PC-9 (cell line): ENCODE measurements at regions not wholly inside any gene's neighbourhood (a gene's known extent, or its start where the extent isn't known, plus 50 kb on each side); places are given as distances from the start of the nearest gene placed in this dataset.

Experiments
- EZH2 ChIP-seq: fragments of 200-600 bp; sonication (generic); IDR thresholded peaks from 2 replicates; pipeline ENCODE4 v1.8.0; 2017; ENCODE audit warnings: antibody characterized with exemption, low read depth
- TF ChIP-seq, protein P1 (sequence below): fragments of 200-600 bp; sonication (generic); conservative IDR thresholded peaks from 2 replicates; pipeline ENCODE4 v1.6.1; 2017; ENCODE audit warnings: mixed run types, antibody characterized with exemption, mild to moderate bottlenecking, moderate library complexity

DNA sequence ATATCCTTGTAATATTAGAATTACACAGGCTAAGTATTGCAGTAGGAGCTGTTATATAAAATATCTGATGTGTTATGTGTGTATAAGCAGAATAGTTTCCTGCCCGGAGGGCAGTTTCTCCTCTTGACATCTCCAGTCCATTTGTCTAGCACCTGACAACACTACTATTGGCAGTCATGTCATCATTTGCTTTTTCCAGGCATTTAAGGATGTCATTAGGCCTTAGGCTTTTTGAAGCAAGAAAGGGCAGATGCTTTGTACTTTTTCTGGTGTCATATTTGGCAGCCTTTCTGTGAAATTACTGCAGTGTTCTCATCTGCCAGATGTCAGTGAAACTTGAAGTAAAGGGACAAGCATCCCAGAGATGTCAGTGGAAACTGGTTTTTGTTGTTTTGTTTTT lies 2017.6 kb upstream of the IGFBP7 start:
- TF ChIP-seq, protein P1, sequence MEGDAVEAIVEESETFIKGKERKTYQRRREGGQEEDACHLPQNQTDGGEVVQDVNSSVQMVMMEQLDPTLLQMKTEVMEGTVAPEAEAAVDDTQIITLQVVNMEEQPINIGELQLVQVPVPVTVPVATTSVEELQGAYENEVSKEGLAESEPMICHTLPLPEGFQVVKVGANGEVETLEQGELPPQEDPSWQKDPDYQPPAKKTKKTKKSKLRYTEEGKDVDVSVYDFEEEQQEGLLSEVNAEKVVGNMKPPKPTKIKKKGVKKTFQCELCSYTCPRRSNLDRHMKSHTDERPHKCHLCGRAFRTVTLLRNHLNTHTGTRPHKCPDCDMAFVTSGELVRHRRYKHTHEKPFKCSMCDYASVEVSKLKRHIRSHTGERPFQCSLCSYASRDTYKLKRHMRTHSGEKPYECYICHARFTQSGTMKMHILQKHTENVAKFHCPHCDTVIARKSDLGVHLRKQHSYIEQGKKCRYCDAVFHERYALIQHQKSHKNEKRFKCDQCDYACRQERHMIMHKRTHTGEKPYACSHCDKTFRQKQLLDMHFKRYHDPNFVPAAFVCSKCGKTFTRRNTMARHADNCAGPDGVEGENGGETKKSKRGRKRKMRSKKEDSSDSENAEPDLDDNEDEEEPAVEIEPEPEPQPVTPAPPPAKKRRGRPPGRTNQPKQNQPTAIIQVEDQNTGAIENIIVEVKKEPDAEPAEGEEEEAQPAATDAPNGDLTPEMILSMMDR: no peak
- no peak for TF ChIP-seq EZH2
